ENCODE measurements at regions not wholly inside any gene's neighbourhood (a gene's known extent, or its start where the extent isn't known, plus 50 kb on each side); places are given as distances from the start of the nearest gene placed in this dataset.

- TF ChIP-seq USF1 (IDR thresholded peaks at IDR 0.05) = no peak
- TF ChIP-seq MAX (IDR thresholded peaks at IDR 0.05) = no peak
- no peak for TF ChIP-seq FOXM1 (IDR thresholded peaks at IDR 0.05; ENCODE audit: borderline replicate concordance, low read depth)
- no peak for TF ChIP-seq REST (IDR thresholded peaks at IDR 0.05; ENCODE audit: low read depth)
- no peak for TF ChIP-seq ZBTB7A (IDR thresholded peaks at IDR 0.05; ENCODE audit: low read depth)
- no peak for TF ChIP-seq RAD21 (IDR thresholded peaks at IDR 0.05; ENCODE audit: low read depth)
- no peak for TF ChIP-seq TCF12 (IDR thresholded peaks at IDR 0.05; ENCODE audit: low read depth)
Measured at GRCh38 chr9:592733-593132, 248.8 kb upstream of the DMRT1 start.

- TF ChIP-seq EP300 (IDR thresholded peaks at IDR 0.05; ENCODE audit: borderline replicate concordance) (no peak), ZBTB7A (IDR thresholded peaks at IDR 0.05; ENCODE audit: low read depth) (no peak), EGR1 (IDR thresholded peaks at IDR 0.05) (no peak), YY1 (IDR thresholded peaks at IDR 0.05; ENCODE audit: low read depth) (no peak), TAF1 (IDR thresholded peaks at IDR 0.05; ENCODE audit: low read depth) (no peak), CREB1 (IDR thresholded peaks at IDR 0.05; ENCODE audit: low read depth) (no peak), TCF12 (IDR thresholded peaks at IDR 0.05; ENCODE audit: low read depth) (no peak), CEBPB (IDR thresholded peaks at IDR 0.05) (no peak), NFIC (IDR thresholded peaks at IDR 0.05) (no peak), MAX (IDR thresholded peaks at IDR 0.05) (no peak)
Measured at GRCh38 chr9:593809-594208, 247.7 kb upstream of the DMRT1 start.

GRCh38 chr9:596703-597102, 244.8 kb upstream of the DMRT1 start:
- no peak for TF ChIP-seq USF1 (IDR thresholded peaks at IDR 0.05)
- TF ChIP-seq RAD21 (IDR thresholded peaks at IDR 0.05; ENCODE audit: low read depth) = no peak
- no peak for TF ChIP-seq EGR1 (IDR thresholded peaks at IDR 0.05)
- no peak for TF ChIP-seq TEAD4 (IDR thresholded peaks at IDR 0.05)
- TF ChIP-seq YY1 (IDR thresholded peaks at IDR 0.05; ENCODE audit: low read depth) = no peak
- no peak for TF ChIP-seq NFIC (IDR thresholded peaks at IDR 0.05)
- TF ChIP-seq MAX (IDR thresholded peaks at IDR 0.05) = no peak
- TF ChIP-seq CEBPB (IDR thresholded peaks at IDR 0.05) = no peak
- TF ChIP-seq ZBTB7A (IDR thresholded peaks at IDR 0.05; ENCODE audit: low read depth) = no peak
- no peak for TF ChIP-seq CREB1 (IDR thresholded peaks at IDR 0.05; ENCODE audit: low read depth)
- no peak for TF ChIP-seq FOXM1 (IDR thresholded peaks at IDR 0.05; ENCODE audit: borderline replicate concordance, low read depth)
- no peak for TF ChIP-seq TAF1 (IDR thresholded peaks at IDR 0.05; ENCODE audit: low read depth)
- TF ChIP-seq REST (IDR thresholded peaks at IDR 0.05; ENCODE audit: low read depth) = no peak
- TF ChIP-seq TCF12 (IDR thresholded peaks at IDR 0.05; ENCODE audit: low read depth) = no peak
- no peak for TF ChIP-seq EP300 (IDR thresholded peaks at IDR 0.05; ENCODE audit: borderline replicate concordance)

GRCh38 chr9:600006-600405, 241.5 kb upstream of the DMRT1 start:
- TF ChIP-seq RAD21 (IDR thresholded peaks at IDR 0.05; ENCODE audit: low read depth) = no peak
- TF ChIP-seq CEBPB (IDR thresholded peaks at IDR 0.05) = peak; percentile 75

GRCh38 chr9:602716-603115, 238.8 kb upstream of the DMRT1 start:
- TF ChIP-seq RAD21 (IDR thresholded peaks at IDR 0.05; ENCODE audit: low read depth) = no peak
- no peak for TF ChIP-seq EGR1 (IDR thresholded peaks at IDR 0.05)
- no peak for TF ChIP-seq REST (IDR thresholded peaks at IDR 0.05; ENCODE audit: low read depth)
- no peak for TF ChIP-seq EP300 (IDR thresholded peaks at IDR 0.05; ENCODE audit: borderline replicate concordance)
- no peak for TF ChIP-seq CEBPB (IDR thresholded peaks at IDR 0.05)
- TF ChIP-seq FOXM1 (IDR thresholded peaks at IDR 0.05; ENCODE audit: borderline replicate concordance, low read depth) = no peak
- TF ChIP-seq NFIC (IDR thresholded peaks at IDR 0.05) = no peak
- no peak for TF ChIP-seq TCF12 (IDR thresholded peaks at IDR 0.05; ENCODE audit: low read depth)
- TF ChIP-seq TEAD4 (IDR thresholded peaks at IDR 0.05) = no peak
- TF ChIP-seq USF1 (IDR thresholded peaks at IDR 0.05) = no peak
- no peak for TF ChIP-seq CREB1 (IDR thresholded peaks at IDR 0.05; ENCODE audit: low read depth)
- TF ChIP-seq MAX (IDR thresholded peaks at IDR 0.05) = no peak
- no peak for TF ChIP-seq ZBTB7A (IDR thresholded peaks at IDR 0.05; ENCODE audit: low read depth)
- TF ChIP-seq YY1 (IDR thresholded peaks at IDR 0.05; ENCODE audit: low read depth) = no peak
- TF ChIP-seq TAF1 (IDR thresholded peaks at IDR 0.05; ENCODE audit: low read depth) = no peak
